Breast epithelium (tissue), 4 donors: ENCODE measurements at regions not wholly inside any gene's neighbourhood (a gene's known extent, or its start where the extent isn't known, plus 50 kb on each side); places are given as distances from the start of the nearest gene placed in this dataset.
A peak's percentile ranks its signal among the peaks of the same experiment; 100 is the strongest.

Experiments used
- DNase-seq, 2 donors: peaks; one replicate each; pipeline ENCODE4 v3.0.0-alpha.2; 2019; ENCODE audit warnings: low spot score in 2 of 2
- H3K27ac ChIP-seq, 2 donors: fragments of 200-600 bp; sonication (generic) in 1 of 2; one replicate each; pipeline ENCODE4 v1.5.1; 2016 to 2019; ENCODE audit warnings: mild to moderate bottlenecking in 1 of 2
- H3K27me3 ChIP-seq, 2 donors: fragments of 200-600 bp; sonication (generic) in 1 of 2; one replicate each; pipeline versions ENCODE4 v1.5.1 to v1.6.0; 2017 to 2019; ENCODE audit warnings: control low read depth in 1 of 2, mild to moderate bottlenecking in 1 of 2
- H3K36me3 ChIP-seq: fragments of 200-600 bp; one replicate; pipeline ENCODE4 v1.5.1; 2019
- H3K4me1 ChIP-seq, 2 donors: fragments of 200-600 bp; sonication (generic); one replicate each; pipeline ENCODE4 v1.5.1; 2016 to 2019; ENCODE audit warnings: control low read depth in 1 of 2
- H3K4me3 ChIP-seq, 3 donors: fragments of 200-600 bp; sonication (generic); 1 replicate in 2 of 3; 2 replicates in 1 of 3; pipeline ENCODE4 v1.5.1; 2016 to 2019; ENCODE audit warnings: mild to moderate bottlenecking in 3 of 3, moderate library complexity in 2 of 3
- H3K9me3 ChIP-seq, 2 donors: fragments of 200-600 bp; sonication (generic) in 1 of 2; one replicate each; pipeline ENCODE4 v1.5.1; 2016 to 2019; ENCODE audit warnings: control low read depth in 1 of 2
- CTCF ChIP-seq, 3 donors: fragments of 450-650 bp; IDR thresholded peaks; one replicate each; pipeline ENCODE4 v1.5.1; 2016 to 2017; ENCODE audit warnings: antibody characterized with exemption in 3 of 3, mild to moderate bottlenecking in 3 of 3, moderate library complexity in 3 of 3
- POLR2A ChIP-seq: fragments of 450-650 bp; IDR thresholded peaks from one replicate; pipeline ENCODE4 v1.6.1; 2016; ENCODE audit warnings: antibody characterized with exemption, mild to moderate bottlenecking, moderate library complexity
- POLR2AphosphoS5 ChIP-seq, 3 donors: sonication (generic); formaldehyde crosslinking; IDR thresholded peaks; one replicate each; pipeline ENCODE4 v1.6.1; 2017; ENCODE audit warnings: antibody characterized with exemption in 3 of 3
- intact Hi-C: fragments of 100-400 bp; cut with DNase I; formaldehyde crosslinking; loops from one replicate; pipeline ENCODE4 v1.15.1; 2023; ENCODE audit warnings: low total_unique reads

- peak in 1 of 2 donors; percentile 81 for DNase-seq
- Histone ChIP-seq H3K36me3 (no peaks in the 10 kb centered on the region), H3K4me3 (no peak overlapping the region), H3K27me3 (no peaks in the 10 kb centered on the region), H3K9me3 (no peaks in the 10 kb centered on the region), H3K27ac (peak overlapping the region; percentile 81 to 84), H3K4me1 (peaks cover 0 to 7% of the 10 kb centered on the region in 2 donors)
- intact Hi-C loops, result no loop called here
- no peak for TF ChIP-seq POLR2A
- peak in 1 of 3 donors; percentile 21 for TF ChIP-seq CTCF (IDR thresholded peaks at IDR 0.05)
- peak in 2 of 3 donors; percentile 15 to 38 for TF ChIP-seq POLR2AphosphoS5 (IDR thresholded peaks at IDR 0.05)
Observed at GRCh38 chr6:111985202-111985731, 68.6 kb upstream of the CCN6 start.

GRCh38 chr6:111986651-111987050, 67.3 kb upstream of the CCN6 start:
- H3K36me3 ChIP-seq, result no peaks in the 10 kb centered on the region
- peaks cover 0 to 7% of the 10 kb centered on the region in 2 donors for H3K4me1 ChIP-seq
- TF ChIP-seq POLR2A (no peak), CTCF (IDR thresholded peaks at IDR 0.05) (no peak), POLR2AphosphoS5 (IDR thresholded peaks at IDR 0.05) (no peak)
- no peaks in the 10 kb centered on the region for H3K9me3 ChIP-seq
- intact Hi-C loops, result no loop called here
- H3K27me3 ChIP-seq, result no peaks in the 10 kb centered on the region
- H3K27ac ChIP-seq, result peak overlapping the region; percentile 52 to 84
- H3K4me3 ChIP-seq, result no peak overlapping the region
- DNase-seq, result no peak

GRCh38 chr6:111987295-111987694, 66.6 kb upstream of the CCN6 start:
- peak in 1 of 2 donors; percentile 64 for DNase-seq
- H3K27ac ChIP-seq, result peak overlapping the region; percentile 52 to 84
- TF ChIP-seq POLR2A, result no peak
- TF ChIP-seq POLR2AphosphoS5 (IDR thresholded peaks at IDR 0.05), result no peak
- TF ChIP-seq CTCF (IDR thresholded peaks at IDR 0.05), result no peak
- H3K9me3 ChIP-seq, result no peaks in the 10 kb centered on the region
- no peaks in the 10 kb centered on the region for H3K36me3 ChIP-seq
- no peak overlapping the region for H3K4me3 ChIP-seq
- no peaks in the 10 kb centered on the region for H3K27me3 ChIP-seq
- intact Hi-C loops, result no loop called here
- peaks cover 0 to 7% of the 10 kb centered on the region in 2 donors for H3K4me1 ChIP-seq

GRCh38 chr6:111988926-111989325, 65.0 kb upstream of the CCN6 start:
- peaks cover 0 to 7% of the 10 kb centered on the region in 2 donors for H3K4me1 ChIP-seq
- intact Hi-C loops, result no loop called here
- DNase-seq, result no peak
- H3K27ac ChIP-seq, result no peak overlapping the region
- TF ChIP-seq POLR2AphosphoS5 (IDR thresholded peaks at IDR 0.05) (no peak), POLR2A (no peak), CTCF (IDR thresholded peaks at IDR 0.05) (no peak)
- no peaks in the 10 kb centered on the region for H3K36me3 ChIP-seq
- no peaks in the 10 kb centered on the region for H3K27me3 ChIP-seq
- no peaks in the 10 kb centered on the region for H3K9me3 ChIP-seq
- no peak overlapping the region for H3K4me3 ChIP-seq

GRCh38 chr6:111989743-111990142, 64.2 kb upstream of the CCN6 start:
- TF ChIP-seq POLR2AphosphoS5 (IDR thresholded peaks at IDR 0.05) (no peak), POLR2A (no peak), CTCF (IDR thresholded peaks at IDR 0.05) (no peak)
- peaks cover 0 to 7% of the 10 kb centered on the region in 2 donors for H3K4me1 ChIP-seq
- intact Hi-C loops, result loop anchor here (10.0 kb wide), 1 partner anchor 275 kb away; no protein-coding TSS in a partner anchor
- no peak overlapping the region for H3K27ac ChIP-seq
- DNase-seq, result no peak
- H3K4me3 ChIP-seq, result no peak overlapping the region
- no peaks in the 10 kb centered on the region for H3K9me3 ChIP-seq
- H3K36me3 ChIP-seq, result no peaks in the 10 kb centered on the region
- H3K27me3 ChIP-seq, result no peaks in the 10 kb centered on the region
